ENCODE measurements at regions not wholly inside any gene's neighbourhood (a gene's known extent, or its start where the extent isn't known, plus 50 kb on each side); places are given as distances from the start of the nearest gene placed in this dataset.

- TF ChIP-seq, protein P1, sequence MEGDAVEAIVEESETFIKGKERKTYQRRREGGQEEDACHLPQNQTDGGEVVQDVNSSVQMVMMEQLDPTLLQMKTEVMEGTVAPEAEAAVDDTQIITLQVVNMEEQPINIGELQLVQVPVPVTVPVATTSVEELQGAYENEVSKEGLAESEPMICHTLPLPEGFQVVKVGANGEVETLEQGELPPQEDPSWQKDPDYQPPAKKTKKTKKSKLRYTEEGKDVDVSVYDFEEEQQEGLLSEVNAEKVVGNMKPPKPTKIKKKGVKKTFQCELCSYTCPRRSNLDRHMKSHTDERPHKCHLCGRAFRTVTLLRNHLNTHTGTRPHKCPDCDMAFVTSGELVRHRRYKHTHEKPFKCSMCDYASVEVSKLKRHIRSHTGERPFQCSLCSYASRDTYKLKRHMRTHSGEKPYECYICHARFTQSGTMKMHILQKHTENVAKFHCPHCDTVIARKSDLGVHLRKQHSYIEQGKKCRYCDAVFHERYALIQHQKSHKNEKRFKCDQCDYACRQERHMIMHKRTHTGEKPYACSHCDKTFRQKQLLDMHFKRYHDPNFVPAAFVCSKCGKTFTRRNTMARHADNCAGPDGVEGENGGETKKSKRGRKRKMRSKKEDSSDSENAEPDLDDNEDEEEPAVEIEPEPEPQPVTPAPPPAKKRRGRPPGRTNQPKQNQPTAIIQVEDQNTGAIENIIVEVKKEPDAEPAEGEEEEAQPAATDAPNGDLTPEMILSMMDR (IDR thresholded peaks at IDR 0.05 in 8 of 11, conservative IDR thresholded peaks at IDR 0.05 in 3 of 11): no peak
- no peak for TF ChIP-seq POLR2A (IDR thresholded peaks at IDR 0.05)
These were observed 290.5 kb upstream of the MANEA start for GRCh38 chr6:95286874-95287273.
